ENCODE measurements at regions not wholly inside any gene's neighbourhood (a gene's known extent, or its start where the extent isn't known, plus 50 kb on each side); places are given as distances from the start of the nearest gene placed in this dataset.

DNA sequence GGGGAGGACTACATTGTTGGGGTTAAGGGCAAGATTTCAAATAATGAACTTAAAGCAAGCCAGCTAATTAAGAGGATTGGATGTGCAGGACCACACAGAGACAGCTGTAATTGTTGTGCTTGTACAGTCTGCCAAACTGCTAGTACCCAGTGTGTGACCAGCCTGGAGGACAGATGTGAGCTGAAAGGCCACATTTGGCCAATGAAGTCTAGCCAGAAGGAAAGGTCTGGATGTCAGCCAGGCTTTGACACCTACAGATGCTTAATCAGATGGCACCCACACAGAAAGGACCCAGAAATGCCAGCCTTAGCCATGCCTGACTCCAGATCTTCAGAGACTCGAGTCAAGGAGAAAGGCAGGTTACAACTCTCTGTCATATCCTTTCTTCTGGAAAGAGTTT, 491.1 kb downstream of the KIF4B start:
- TF ChIP-seq BACH2 (CRISPR knock-in tag; IDR thresholded peaks at IDR 0.05; ENCODE audit: borderline replicate concordance) (no peak), ARNTL (CRISPR knock-in tag; IDR thresholded peaks at IDR 0.05; ENCODE audit: borderline replicate concordance, low read depth) (no peak), TOX (CRISPR knock-in tag; IDR thresholded peaks at IDR 0.05; ENCODE audit: borderline replicate concordance) (no peak), ZNF70 (CRISPR knock-in tag; IDR thresholded peaks at IDR 0.05) (no peak), TCF4 (CRISPR knock-in tag; IDR thresholded peaks at IDR 0.05; ENCODE audit: borderline replicate concordance) (no peak), ISL1 (CRISPR knock-in tag; IDR thresholded peaks at IDR 0.05) (no peak), ESRRG (CRISPR knock-in tag; IDR thresholded peaks at IDR 0.05) (no peak), GLIS3 (CRISPR knock-in tag; IDR thresholded peaks at IDR 0.05) (no peak), PPARA (CRISPR knock-in tag; IDR thresholded peaks at IDR 0.05; ENCODE audit: borderline replicate concordance) (no peak), ZNF565 (CRISPR knock-in tag; conservative IDR thresholded peaks at IDR 0.05; ENCODE audit: low read depth) (no peak), ZC3H10 (CRISPR knock-in tag; IDR thresholded peaks at IDR 0.05) (no peak), OSR1 (CRISPR knock-in tag; IDR thresholded peaks at IDR 0.05) (no peak), CSDC2 (CRISPR knock-in tag; IDR thresholded peaks at IDR 0.05) (no peak)
- TF ChIP-seq, protein P1, sequence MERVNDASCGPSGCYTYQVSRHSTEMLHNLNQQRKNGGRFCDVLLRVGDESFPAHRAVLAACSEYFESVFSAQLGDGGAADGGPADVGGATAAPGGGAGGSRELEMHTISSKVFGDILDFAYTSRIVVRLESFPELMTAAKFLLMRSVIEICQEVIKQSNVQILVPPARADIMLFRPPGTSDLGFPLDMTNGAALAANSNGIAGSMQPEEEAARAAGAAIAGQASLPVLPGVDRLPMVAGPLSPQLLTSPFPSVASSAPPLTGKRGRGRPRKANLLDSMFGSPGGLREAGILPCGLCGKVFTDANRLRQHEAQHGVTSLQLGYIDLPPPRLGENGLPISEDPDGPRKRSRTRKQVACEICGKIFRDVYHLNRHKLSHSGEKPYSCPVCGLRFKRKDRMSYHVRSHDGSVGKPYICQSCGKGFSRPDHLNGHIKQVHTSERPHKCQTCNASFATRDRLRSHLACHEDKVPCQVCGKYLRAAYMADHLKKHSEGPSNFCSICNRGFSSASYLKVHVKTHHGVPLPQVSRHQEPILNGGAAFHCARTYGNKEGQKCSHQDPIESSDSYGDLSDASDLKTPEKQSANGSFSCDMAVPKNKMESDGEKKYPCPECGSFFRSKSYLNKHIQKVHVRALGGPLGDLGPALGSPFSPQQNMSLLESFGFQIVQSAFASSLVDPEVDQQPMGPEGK (CRISPR knock-in tag; IDR thresholded peaks at IDR 0.05; ENCODE audit: borderline replicate concordance), result no peak
- TF ChIP-seq, protein P2, sequence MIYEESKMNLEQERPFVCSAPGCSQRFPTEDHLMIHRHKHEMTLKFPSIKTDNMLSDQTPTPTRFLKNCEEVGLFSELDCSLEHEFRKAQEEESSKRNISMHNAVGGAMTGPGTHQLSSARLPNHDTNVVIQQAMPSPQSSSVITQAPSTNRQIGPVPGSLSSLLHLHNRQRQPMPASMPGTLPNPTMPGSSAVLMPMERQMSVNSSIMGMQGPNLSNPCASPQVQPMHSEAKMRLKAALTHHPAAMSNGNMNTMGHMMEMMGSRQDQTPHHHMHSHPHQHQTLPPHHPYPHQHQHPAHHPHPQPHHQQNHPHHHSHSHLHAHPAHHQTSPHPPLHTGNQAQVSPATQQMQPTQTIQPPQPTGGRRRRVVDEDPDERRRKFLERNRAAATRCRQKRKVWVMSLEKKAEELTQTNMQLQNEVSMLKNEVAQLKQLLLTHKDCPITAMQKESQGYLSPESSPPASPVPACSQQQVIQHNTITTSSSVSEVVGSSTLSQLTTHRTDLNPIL (CRISPR knock-in tag; IDR thresholded peaks at IDR 0.05; ENCODE audit: low read depth), result no peak
- TF ChIP-seq, protein P3, sequence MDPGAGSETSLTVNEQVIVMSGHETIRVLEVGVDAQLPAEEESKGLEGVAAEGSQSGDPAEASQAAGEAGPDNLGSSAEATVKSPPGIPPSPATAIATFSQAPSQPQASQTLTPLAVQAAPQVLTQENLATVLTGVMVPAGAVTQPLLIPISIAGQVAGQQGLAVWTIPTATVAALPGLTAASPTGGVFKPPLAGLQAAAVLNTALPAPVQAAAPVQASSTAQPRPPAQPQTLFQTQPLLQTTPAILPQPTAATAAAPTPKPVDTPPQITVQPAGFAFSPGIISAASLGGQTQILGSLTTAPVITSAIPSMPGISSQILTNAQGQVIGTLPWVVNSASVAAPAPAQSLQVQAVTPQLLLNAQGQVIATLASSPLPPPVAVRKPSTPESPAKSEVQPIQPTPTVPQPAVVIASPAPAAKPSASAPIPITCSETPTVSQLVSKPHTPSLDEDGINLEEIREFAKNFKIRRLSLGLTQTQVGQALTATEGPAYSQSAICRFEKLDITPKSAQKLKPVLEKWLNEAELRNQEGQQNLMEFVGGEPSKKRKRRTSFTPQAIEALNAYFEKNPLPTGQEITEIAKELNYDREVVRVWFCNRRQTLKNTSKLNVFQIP (CRISPR knock-in tag; IDR thresholded peaks at IDR 0.05; ENCODE audit: borderline replicate concordance, low read depth), result no peak
- ATAC-seq, result no peak

DNA sequence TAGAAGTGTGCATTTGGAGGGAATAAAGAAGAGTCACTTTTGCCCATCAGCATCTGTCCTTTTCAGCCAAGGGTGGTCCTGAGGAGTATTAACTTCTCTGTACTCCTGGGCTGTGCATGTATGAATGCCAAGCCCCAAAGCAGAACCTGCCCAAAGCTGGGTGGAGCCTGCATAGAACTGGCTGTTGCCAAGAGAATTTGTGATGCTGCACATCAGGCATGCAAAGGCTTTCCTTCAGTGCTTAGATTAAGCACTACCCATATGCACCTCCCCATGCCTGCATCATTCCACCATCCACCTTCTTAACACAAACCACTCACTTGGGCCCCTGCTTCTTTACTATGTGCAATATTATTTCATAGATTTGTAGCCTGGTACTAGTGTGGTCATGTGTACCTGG, 493.8 kb downstream of the KIF4B start:
- TF ChIP-seq CSDC2 (CRISPR knock-in tag; IDR thresholded peaks at IDR 0.05) (no peak), ZFP30 (CRISPR knock-in tag; IDR thresholded peaks at IDR 0.05) (no peak), TOX (CRISPR knock-in tag; IDR thresholded peaks at IDR 0.05; ENCODE audit: borderline replicate concordance) (no peak), ZNF70 (CRISPR knock-in tag; IDR thresholded peaks at IDR 0.05) (no peak), SNAI2 (CRISPR knock-in tag; IDR thresholded peaks at IDR 0.05) (no peak), ZNF8 (CRISPR knock-in tag; IDR thresholded peaks at IDR 0.05) (no peak), BACH2 (CRISPR knock-in tag; IDR thresholded peaks at IDR 0.05; ENCODE audit: borderline replicate concordance) (no peak)
- TF ChIP-seq, protein P4, sequence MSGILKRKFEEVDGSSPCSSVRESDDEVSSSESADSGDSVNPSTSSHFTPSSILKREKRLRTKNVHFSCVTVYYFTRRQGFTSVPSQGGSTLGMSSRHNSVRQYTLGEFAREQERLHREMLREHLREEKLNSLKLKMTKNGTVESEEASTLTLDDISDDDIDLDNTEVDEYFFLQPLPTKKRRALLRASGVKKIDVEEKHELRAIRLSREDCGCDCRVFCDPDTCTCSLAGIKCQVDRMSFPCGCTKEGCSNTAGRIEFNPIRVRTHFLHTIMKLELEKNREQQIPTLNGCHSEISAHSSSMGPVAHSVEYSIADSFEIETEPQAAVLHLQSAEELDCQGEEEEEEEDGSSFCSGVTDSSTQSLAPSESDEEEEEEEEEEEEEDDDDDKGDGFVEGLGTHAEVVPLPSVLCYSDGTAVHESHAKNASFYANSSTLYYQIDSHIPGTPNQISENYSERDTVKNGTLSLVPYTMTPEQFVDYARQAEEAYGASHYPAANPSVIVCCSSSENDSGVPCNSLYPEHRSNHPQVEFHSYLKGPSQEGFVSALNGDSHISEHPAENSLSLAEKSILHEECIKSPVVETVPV (CRISPR knock-in tag; IDR thresholded peaks at IDR 0.05), result no peak
- TF ChIP-seq, protein P3 (CRISPR knock-in tag; IDR thresholded peaks at IDR 0.05; ENCODE audit: borderline replicate concordance, low read depth), result no peak
- no peak for ATAC-seq

DNA sequence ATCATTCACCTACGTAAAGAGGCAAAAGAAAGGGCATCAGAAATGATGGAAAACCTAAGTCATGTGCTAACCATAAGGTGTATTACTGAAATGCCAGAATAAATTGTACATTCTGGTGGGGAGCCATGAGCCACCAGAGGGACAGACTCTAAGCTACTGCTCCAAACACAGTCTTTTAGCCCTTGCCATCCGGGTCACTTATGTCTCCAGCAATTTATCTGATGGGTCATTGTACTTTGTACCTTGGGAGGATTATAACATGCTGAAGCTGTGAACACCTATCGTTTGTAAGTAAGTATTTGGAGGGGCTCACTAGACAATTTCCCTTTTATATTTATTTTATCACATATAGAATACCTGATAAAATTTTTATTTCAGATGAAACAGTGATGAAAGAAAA, 495.1 kb downstream of the KIF4B start:
- ATAC-seq, result no peak
- TF ChIP-seq CSDC2 (CRISPR knock-in tag; IDR thresholded peaks at IDR 0.05), result no peak
- no peak for TF ChIP-seq OSR1 (CRISPR knock-in tag; IDR thresholded peaks at IDR 0.05)
- TF ChIP-seq, protein P3 (CRISPR knock-in tag; IDR thresholded peaks at IDR 0.05; ENCODE audit: borderline replicate concordance, low read depth), result no peak
- TF ChIP-seq ESRRG (CRISPR knock-in tag; IDR thresholded peaks at IDR 0.05), result no peak
- no peak for TF ChIP-seq ZFP30 (CRISPR knock-in tag; IDR thresholded peaks at IDR 0.05)
- TF ChIP-seq, protein P5, sequence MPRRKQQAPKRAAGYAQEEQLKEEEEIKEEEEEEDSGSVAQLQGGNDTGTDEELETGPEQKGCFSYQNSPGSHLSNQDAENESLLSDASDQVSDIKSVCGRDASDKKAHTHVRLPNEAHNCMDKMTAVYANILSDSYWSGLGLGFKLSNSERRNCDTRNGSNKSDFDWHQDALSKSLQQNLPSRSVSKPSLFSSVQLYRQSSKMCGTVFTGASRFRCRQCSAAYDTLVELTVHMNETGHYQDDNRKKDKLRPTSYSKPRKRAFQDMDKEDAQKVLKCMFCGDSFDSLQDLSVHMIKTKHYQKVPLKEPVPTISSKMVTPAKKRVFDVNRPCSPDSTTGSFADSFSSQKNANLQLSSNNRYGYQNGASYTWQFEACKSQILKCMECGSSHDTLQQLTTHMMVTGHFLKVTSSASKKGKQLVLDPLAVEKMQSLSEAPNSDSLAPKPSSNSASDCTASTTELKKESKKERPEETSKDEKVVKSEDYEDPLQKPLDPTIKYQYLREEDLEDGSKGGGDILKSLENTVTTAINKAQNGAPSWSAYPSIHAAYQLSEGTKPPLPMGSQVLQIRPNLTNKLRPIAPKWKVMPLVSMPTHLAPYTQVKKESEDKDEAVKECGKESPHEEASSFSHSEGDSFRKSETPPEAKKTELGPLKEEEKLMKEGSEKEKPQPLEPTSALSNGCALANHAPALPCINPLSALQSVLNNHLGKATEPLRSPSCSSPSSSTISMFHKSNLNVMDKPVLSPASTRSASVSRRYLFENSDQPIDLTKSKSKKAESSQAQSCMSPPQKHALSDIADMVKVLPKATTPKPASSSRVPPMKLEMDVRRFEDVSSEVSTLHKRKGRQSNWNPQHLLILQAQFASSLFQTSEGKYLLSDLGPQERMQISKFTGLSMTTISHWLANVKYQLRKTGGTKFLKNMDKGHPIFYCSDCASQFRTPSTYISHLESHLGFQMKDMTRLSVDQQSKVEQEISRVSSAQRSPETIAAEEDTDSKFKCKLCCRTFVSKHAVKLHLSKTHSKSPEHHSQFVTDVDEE (CRISPR knock-in tag; IDR thresholded peaks at IDR 0.05), result no peak
- TF ChIP-seq, protein P4 (CRISPR knock-in tag; IDR thresholded peaks at IDR 0.05), result no peak
- TF ChIP-seq, protein P1 (CRISPR knock-in tag; IDR thresholded peaks at IDR 0.05; ENCODE audit: borderline replicate concordance), result no peak

All from SK-N-SH treated with all-trans-retinoic acid at 6 μM for 48 hours (cell line).